ENCODE measurements at regions not wholly inside any gene's neighbourhood (a gene's known extent, or its start where the extent isn't known, plus 50 kb on each side); places are given as distances from the start of the nearest gene placed in this dataset.

DNA sequence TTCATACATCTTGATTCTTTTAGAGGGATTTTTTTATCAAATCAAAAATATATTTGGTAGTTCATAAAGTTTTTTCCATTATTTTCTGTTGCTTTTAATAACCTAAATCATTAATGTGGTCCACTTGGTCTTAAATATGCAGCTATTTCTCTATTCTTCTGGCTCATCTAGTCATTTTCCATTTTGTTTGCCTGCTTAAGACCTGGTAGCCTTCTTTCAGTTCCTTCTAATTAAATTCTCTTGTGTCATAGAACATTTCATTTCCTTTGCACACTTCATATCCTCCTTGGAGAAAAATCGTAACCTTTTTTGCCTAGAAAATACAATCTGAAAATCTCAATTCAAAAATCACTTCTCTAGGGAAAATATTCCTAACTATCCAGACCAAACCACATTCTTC is 387.0 kb downstream of the LRFN5 start:
- TF ChIP-seq SIN3A (IDR thresholded peaks at IDR 0.05; ENCODE audit: borderline replicate concordance, insufficient read depth, low read depth, low read length) (no peak), CTCF (IDR thresholded peaks at IDR 0.05) (no peak), POLR2AphosphoS5 (IDR thresholded peaks at IDR 0.05; ENCODE audit: low read depth, low read length) (no peak), REST (IDR thresholded peaks at IDR 0.05; ENCODE audit: insufficient read depth in 1 of 2, low read depth in 2 of 2, low read length in 1 of 2) (no peak)

Measured in Panc1 (cell line).